ENCODE measurements at regions not wholly inside any gene's neighbourhood (a gene's known extent, or its start where the extent isn't known, plus 50 kb on each side); places are given as distances from the start of the nearest gene placed in this dataset.

DNA sequence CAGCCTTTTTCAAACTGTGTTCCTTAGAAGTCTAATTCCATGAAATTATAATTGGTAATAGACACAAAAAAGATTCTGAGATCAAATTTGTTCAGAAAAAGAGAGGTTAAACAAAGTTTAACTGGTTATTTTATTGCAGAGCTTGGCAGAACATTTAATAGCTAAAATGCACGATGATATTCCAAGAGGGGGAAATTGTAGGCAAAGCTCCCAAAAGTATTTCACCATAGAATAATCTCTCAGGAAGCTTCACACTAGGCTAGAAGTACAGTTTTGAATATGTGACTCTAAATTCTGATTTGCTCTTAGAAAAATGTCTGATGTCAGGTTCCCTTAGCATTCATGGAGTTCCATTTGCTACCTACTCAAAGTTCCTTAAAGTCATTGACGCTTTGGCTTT, 292.4 kb upstream of the SETBP1 start:
- no peak overlapping the region for H3K27ac ChIP-seq (ENCODE audit: low read depth in 1 of 2, low read length in 2 of 2)
- ChIA-PET CTCF (no interaction called here), POLR2A (interaction anchor here (0.5 kb wide), 1 partner anchor 919 kb away, joined by 3 read pairs; no protein-coding TSS in a partner anchor)
- no peaks in the 10 kb centered on the region for H3K4me1 ChIP-seq (ENCODE audit: insufficient read depth, low read length)
- Mint-ChIP-seq H3K27ac (no peak overlapping the region), H3K27me3 (no peaks in the 10 kb centered on the region), H3K36me3 (ENCODE audit: low read depth) (no peaks in the 10 kb centered on the region), H3K9me3 (no peaks in the 10 kb centered on the region), H3K4me1 (ENCODE audit: low read depth) (no peaks in the 10 kb centered on the region), H3K4me3 (no peak overlapping the region)
- H3K9me3 ChIP-seq (ENCODE audit: control insufficient read depth in 1 of 2, insufficient read depth in 1 of 2, low read length in 2 of 2), result no peaks in the 10 kb centered on the region
- H3K36me3 ChIP-seq (ENCODE audit: insufficient read depth, low read length), result no peaks in the 10 kb centered on the region
- intact Hi-C loops (cut with DNase I, micrococcal nuclease), result no loop called here
- DNase-seq (no peak), ATAC-seq (ENCODE audit: poor library complexity) (no peak)
- H3K4me3 ChIP-seq (ENCODE audit: low read length), result no peak overlapping the region
- no peaks in the 10 kb centered on the region for H3K27me3 ChIP-seq (ENCODE audit: control insufficient read depth in 1 of 2, insufficient read depth in 2 of 2, low read length in 2 of 2)
- TF ChIP-seq, protein P1, sequence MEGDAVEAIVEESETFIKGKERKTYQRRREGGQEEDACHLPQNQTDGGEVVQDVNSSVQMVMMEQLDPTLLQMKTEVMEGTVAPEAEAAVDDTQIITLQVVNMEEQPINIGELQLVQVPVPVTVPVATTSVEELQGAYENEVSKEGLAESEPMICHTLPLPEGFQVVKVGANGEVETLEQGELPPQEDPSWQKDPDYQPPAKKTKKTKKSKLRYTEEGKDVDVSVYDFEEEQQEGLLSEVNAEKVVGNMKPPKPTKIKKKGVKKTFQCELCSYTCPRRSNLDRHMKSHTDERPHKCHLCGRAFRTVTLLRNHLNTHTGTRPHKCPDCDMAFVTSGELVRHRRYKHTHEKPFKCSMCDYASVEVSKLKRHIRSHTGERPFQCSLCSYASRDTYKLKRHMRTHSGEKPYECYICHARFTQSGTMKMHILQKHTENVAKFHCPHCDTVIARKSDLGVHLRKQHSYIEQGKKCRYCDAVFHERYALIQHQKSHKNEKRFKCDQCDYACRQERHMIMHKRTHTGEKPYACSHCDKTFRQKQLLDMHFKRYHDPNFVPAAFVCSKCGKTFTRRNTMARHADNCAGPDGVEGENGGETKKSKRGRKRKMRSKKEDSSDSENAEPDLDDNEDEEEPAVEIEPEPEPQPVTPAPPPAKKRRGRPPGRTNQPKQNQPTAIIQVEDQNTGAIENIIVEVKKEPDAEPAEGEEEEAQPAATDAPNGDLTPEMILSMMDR (IDR thresholded peaks at IDR 0.05), result no peak

GRCh38 chr18:44392933-44393332, 287.8 kb upstream of the SETBP1 start:
- no peaks in the 10 kb centered on the region for H3K36me3 ChIP-seq (ENCODE audit: insufficient read depth, low read length)
- POLR2A ChIA-PET, result no interaction called here
- Mint-ChIP-seq H3K4me1 (ENCODE audit: low read depth) (no peaks in the 10 kb centered on the region), H3K4me3 (no peak overlapping the region), H3K27me3 (no peaks in the 10 kb centered on the region), H3K9me3 (no peaks in the 10 kb centered on the region), H3K36me3 (ENCODE audit: low read depth) (no peaks in the 10 kb centered on the region), H3K27ac (no peak overlapping the region)
- TF ChIP-seq, protein P1 (IDR thresholded peaks at IDR 0.05), result no peak
- ATAC-seq (ENCODE audit: poor library complexity) (no peak), DNase-seq (no peak)
- intact Hi-C loops (cut with DNase I, micrococcal nuclease), result no loop called here
- H3K27me3 ChIP-seq (ENCODE audit: control insufficient read depth in 1 of 2, insufficient read depth in 2 of 2, low read length in 2 of 2), result no peaks in the 10 kb centered on the region
- H3K27ac ChIP-seq (ENCODE audit: low read depth in 1 of 2, low read length in 2 of 2), result no peak overlapping the region
- H3K4me3 ChIP-seq (ENCODE audit: low read length), result no peak overlapping the region
- no peaks in the 10 kb centered on the region for H3K9me3 ChIP-seq (ENCODE audit: control insufficient read depth in 1 of 2, insufficient read depth in 1 of 2, low read length in 2 of 2)
- CTCF ChIA-PET, result interaction anchor here (0.6 kb wide), 1 partner anchor 8 kb away, joined by 4 read pairs; no protein-coding TSS in a partner anchor
- H3K4me1 ChIP-seq (ENCODE audit: insufficient read depth, low read length), result no peaks in the 10 kb centered on the region

DNA sequence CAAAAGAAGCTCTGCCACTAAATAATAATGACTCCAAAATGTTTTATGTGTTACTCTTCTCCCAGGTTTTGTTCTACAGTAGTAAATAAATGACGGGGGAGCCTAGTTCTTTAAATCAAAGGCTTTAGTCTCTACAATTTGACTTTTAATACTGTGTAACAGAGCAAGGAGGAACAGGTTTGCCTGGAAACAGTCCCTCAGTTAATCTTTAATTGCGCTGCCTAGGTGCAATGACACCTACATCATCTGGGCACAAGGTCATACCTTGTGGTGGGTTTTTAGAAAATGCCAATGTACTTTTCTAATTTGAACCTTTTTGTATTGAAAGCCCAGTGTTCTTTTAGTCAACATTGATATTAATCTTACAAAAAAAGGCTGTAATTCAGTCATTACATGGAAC, 287.3 kb upstream of the SETBP1 start:
- Mint-ChIP-seq H3K4me3 (no peak overlapping the region), H3K27ac (no peak overlapping the region), H3K36me3 (ENCODE audit: low read depth) (no peaks in the 10 kb centered on the region), H3K9me3 (no peaks in the 10 kb centered on the region), H3K27me3 (no peaks in the 10 kb centered on the region), H3K4me1 (ENCODE audit: low read depth) (no peaks in the 10 kb centered on the region)
- H3K4me3 ChIP-seq (ENCODE audit: low read length), result no peak overlapping the region
- H3K4me1 ChIP-seq (ENCODE audit: insufficient read depth, low read length), result no peaks in the 10 kb centered on the region
- no peaks in the 10 kb centered on the region for H3K27me3 ChIP-seq (ENCODE audit: control insufficient read depth in 1 of 2, insufficient read depth in 2 of 2, low read length in 2 of 2)
- ChIA-PET CTCF (interaction anchor here (0.6 kb wide), 1 partner anchor 9 kb away, joined by 4 read pairs; no protein-coding TSS in a partner anchor), POLR2A (no interaction called here)
- intact Hi-C loops (cut with DNase I, micrococcal nuclease), result no loop called here
- H3K36me3 ChIP-seq (ENCODE audit: insufficient read depth, low read length), result no peaks in the 10 kb centered on the region
- H3K27ac ChIP-seq (ENCODE audit: low read depth in 1 of 2, low read length in 2 of 2), result no peak overlapping the region
- TF ChIP-seq, protein P1 (IDR thresholded peaks at IDR 0.05), result no peak
- ATAC-seq (ENCODE audit: poor library complexity), result no peak
- no peak for DNase-seq
- H3K9me3 ChIP-seq (ENCODE audit: control insufficient read depth in 1 of 2, insufficient read depth in 1 of 2, low read length in 2 of 2), result no peaks in the 10 kb centered on the region
